Peyer's patch (tissue), 4 donors: ENCODE measurements at regions not wholly inside any gene's neighbourhood (a gene's known extent, or its start where the extent isn't known, plus 50 kb on each side); places are given as distances from the start of the nearest gene placed in this dataset.

ENCODE experiments used
- POLR2A ChIP-seq, 2 donors: fragments of 450-650 bp; IDR thresholded peaks; one replicate each; pipeline ENCODE4 v1.5.1; 2017; ENCODE audit warnings: antibody characterized with exemption in 2 of 2, mild to moderate bottlenecking in 2 of 2, moderate library complexity in 2 of 2
- TF ChIP-seq, protein P1 (sequence below), 6 experiments: fragments of 450-650 bp in 4 of 6; fragments of 200-600 bp in 2 of 6; sonication (generic) in 1 of 6; IDR thresholded peaks; one replicate each; pipeline ENCODE4 v1.5.1; 2017 to 2019; ENCODE audit warnings: antibody characterized with exemption in 6 of 6, mild to moderate bottlenecking in 3 of 6, moderate library complexity in 1 of 6

DNA sequence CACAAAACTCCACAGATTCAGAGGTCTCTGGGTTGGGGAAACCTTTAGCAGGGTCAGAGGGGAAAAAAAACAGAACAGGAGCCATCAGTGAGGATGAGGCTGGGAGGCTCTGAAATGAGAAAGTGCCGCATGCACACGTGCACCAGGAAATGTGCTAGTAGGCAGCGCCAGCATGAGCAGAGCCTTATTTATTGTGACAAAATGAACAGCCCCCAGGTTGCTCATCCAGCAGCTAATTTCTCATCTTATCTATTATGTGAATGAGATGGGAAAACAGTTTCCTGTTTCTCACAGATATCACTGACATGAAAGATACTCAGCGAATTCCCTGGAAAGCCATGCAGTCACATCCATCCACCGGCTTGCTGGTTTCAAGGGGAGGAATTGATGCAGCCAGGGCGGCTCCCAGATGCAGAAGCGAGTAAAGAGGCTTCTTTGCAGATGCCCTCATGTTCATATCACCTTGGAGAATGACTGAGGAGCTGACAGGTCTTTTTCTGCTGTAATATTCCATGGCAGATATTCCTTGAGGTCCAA is 176.1 kb downstream of the MBOAT1 start:
- TF ChIP-seq, protein P1, sequence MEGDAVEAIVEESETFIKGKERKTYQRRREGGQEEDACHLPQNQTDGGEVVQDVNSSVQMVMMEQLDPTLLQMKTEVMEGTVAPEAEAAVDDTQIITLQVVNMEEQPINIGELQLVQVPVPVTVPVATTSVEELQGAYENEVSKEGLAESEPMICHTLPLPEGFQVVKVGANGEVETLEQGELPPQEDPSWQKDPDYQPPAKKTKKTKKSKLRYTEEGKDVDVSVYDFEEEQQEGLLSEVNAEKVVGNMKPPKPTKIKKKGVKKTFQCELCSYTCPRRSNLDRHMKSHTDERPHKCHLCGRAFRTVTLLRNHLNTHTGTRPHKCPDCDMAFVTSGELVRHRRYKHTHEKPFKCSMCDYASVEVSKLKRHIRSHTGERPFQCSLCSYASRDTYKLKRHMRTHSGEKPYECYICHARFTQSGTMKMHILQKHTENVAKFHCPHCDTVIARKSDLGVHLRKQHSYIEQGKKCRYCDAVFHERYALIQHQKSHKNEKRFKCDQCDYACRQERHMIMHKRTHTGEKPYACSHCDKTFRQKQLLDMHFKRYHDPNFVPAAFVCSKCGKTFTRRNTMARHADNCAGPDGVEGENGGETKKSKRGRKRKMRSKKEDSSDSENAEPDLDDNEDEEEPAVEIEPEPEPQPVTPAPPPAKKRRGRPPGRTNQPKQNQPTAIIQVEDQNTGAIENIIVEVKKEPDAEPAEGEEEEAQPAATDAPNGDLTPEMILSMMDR (IDR thresholded peaks at IDR 0.05), result no peak
- no peak for TF ChIP-seq POLR2A (IDR thresholded peaks at IDR 0.05)
